MM.1S (cell line): ENCODE measurements at regions not wholly inside any gene's neighbourhood (a gene's known extent, or its start where the extent isn't known, plus 50 kb on each side); places are given as distances from the start of the nearest gene placed in this dataset.

Experiments
- EZH2 ChIP-seq: fragments of 300-600 bp; sonication (generic); optimal IDR thresholded peaks from 2 replicates; pipeline ENCODE3; 2017; ENCODE audit warnings: low read depth, mild to moderate bottlenecking, antibody characterized with exemption, low read length, mixed read lengths
- EZH2phosphoT487 ChIP-seq: fragments of 300-600 bp; sonication (generic); IDR thresholded peaks from 2 replicates; pipeline ENCODE4 v1.6.1; 2018; ENCODE audit warnings: antibody characterized with exemption, low read length
- TF ChIP-seq, protein P1 (sequence below): fragments of 300-600 bp; sonication (generic); IDR thresholded peaks from 2 replicates; pipeline ENCODE4 v1.5.1; 2016; ENCODE audit warnings: antibody characterized with exemption, low read length, mixed read lengths

DNA sequence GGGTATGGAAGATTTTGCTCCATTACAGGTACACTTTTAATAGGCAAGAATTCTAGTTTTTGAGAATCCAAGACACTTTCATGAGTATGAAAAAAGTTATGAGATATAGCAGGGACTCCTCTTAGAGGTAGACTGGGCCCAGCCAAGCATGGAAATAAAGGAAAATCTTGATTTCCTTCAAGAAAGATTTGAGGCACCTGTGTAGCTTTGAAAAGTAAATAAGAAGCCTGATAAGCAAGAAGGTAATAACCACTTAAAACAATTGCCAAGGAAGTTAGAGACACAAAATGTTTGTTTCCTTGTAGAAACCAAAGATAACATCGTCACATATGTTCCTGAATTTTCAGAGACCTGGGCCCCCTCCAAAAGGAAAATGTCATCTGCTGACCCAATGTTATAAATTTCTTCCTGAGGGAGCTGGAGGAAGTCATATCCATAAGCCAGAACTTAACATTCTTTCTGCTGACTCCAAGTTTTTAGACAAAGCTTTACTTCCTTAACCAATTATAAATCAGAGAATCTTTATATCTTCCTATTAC, 314.5 kb upstream of the ANO3 start:
- TF ChIP-seq, protein P1, sequence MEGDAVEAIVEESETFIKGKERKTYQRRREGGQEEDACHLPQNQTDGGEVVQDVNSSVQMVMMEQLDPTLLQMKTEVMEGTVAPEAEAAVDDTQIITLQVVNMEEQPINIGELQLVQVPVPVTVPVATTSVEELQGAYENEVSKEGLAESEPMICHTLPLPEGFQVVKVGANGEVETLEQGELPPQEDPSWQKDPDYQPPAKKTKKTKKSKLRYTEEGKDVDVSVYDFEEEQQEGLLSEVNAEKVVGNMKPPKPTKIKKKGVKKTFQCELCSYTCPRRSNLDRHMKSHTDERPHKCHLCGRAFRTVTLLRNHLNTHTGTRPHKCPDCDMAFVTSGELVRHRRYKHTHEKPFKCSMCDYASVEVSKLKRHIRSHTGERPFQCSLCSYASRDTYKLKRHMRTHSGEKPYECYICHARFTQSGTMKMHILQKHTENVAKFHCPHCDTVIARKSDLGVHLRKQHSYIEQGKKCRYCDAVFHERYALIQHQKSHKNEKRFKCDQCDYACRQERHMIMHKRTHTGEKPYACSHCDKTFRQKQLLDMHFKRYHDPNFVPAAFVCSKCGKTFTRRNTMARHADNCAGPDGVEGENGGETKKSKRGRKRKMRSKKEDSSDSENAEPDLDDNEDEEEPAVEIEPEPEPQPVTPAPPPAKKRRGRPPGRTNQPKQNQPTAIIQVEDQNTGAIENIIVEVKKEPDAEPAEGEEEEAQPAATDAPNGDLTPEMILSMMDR: no peak
- TF ChIP-seq EZH2: no peak
- no peak for TF ChIP-seq EZH2phosphoT487
